Smooth muscle cell (in vitro differentiated cells): ENCODE measurements at regions not wholly inside any gene's neighbourhood (a gene's known extent, or its start where the extent isn't known, plus 50 kb on each side); places are given as distances from the start of the nearest gene placed in this dataset.

ENCODE experiments used
- DNase-seq: peaks from one replicate; lab custom pipeline; 2025; ENCODE audit not compliant: unreplicated experiment; lab: John Stamatoyannopoulos, UW
- H2AFZ ChIP-seq: fragments of 200-600 bp; sonication (generic); 2 replicates; pipeline ENCODE4 v1.6.0; 2016; ENCODE audit warnings: antibody characterized with exemption, low read depth, mild to moderate bottlenecking
- H3F3A ChIP-seq: fragments of 200-600 bp; sonication (generic); 2 replicates; pipeline ENCODE4 v1.6.0; 2017; ENCODE audit warnings: antibody characterized with exemption, low read depth
- H3K27ac ChIP-seq: fragments of 200-600 bp; sonication (generic); 2 replicates; pipeline ENCODE4 v1.5.1; 2016; ENCODE audit warnings: low read depth, mild to moderate bottlenecking
- H3K27me3 ChIP-seq: fragments of 200-600 bp; sonication (generic); 2 replicates; pipeline ENCODE4 v1.6.1; 2016; ENCODE audit warnings: low read depth, mild to moderate bottlenecking
- H3K36me3 ChIP-seq: fragments of 200-600 bp; sonication (generic); 2 replicates; pipeline ENCODE4 v1.5.1; 2016; ENCODE audit warnings: low read depth
- H3K4me1 ChIP-seq: fragments of 200-600 bp; sonication (generic); 2 replicates; pipeline ENCODE4 v1.5.1; 2016; ENCODE audit warnings: low read depth
- H3K4me2 ChIP-seq: fragments of 200-600 bp; sonication (generic); 2 replicates; pipeline ENCODE4 v1.6.0; 2016; ENCODE audit warnings: mild to moderate bottlenecking
- H3K4me3 ChIP-seq: fragments of 200-600 bp; sonication (generic); 2 replicates; pipeline ENCODE4 v1.5.1; 2016; ENCODE audit warnings: mild to moderate bottlenecking
- H3K79me2 ChIP-seq: fragments of 200-600 bp; sonication (generic); 2 replicates; pipeline ENCODE4 v1.6.0; 2016; ENCODE audit warnings: low read depth, mild to moderate bottlenecking
- H3K9ac ChIP-seq: fragments of 200-600 bp; sonication (generic); 2 replicates; pipeline ENCODE4 v1.6.0; 2016; ENCODE audit warnings: low read depth
- H3K9me3 ChIP-seq: fragments of 200-600 bp; sonication (generic); replicated peaks from 2 replicates; pipeline ENCODE4 v1.5.1; 2016; ENCODE audit warnings: low read depth
- H4K20me1 ChIP-seq: fragments of 200-600 bp; sonication (generic); 2 replicates; pipeline ENCODE4 v1.6.0; 2016; ENCODE audit warnings: low read depth
- WGBS: methylation state at CpG from one replicate; pipeline ENCODE4 v1.1.7; 2016; ENCODE audit warnings: low lambda C conversion rate; 5-methylcytosine and 5-hydroxymethylcytosine counted together
- TF ChIP-seq, protein P1 (sequence below): fragments of 200-600 bp; sonication (generic); IDR thresholded peaks from 2 replicates; pipeline ENCODE4 v1.5.1; 2017; ENCODE audit warnings: borderline replicate concordance, mild to moderate bottlenecking, antibody characterized with exemption; ENCODE audit not compliant: insufficient read depth, poor library complexity, severe bottlenecking

DNA sequence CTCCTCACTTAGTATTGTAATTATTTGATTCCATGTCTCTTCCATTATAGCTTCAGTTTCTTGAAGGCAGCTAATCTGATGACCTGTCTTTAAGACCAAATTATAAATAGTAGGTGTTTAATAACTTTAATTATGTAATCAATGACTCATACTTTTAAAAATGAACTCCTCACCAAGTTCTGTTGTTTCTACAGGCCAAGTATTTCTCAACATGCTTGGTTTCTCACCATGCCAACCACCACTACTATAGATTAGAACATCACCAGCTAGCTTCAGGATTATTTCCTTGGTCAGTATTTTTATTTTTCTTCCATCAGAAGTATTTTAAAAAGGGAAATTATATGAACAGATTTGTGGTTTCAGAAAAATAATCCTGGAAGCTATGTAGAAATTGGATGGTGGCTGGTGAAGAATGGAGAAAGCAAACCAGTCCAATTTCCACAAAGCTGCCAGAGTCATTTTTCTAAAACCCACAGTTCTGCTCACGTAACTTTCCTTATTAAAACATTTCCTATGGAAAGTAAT, 237.7 kb upstream of the DACH1 start:
- DNase-seq: no peak
- Histone ChIP-seq H3K4me2 (no peak overlapping the region), H3K36me3 (no peaks in the 10 kb centered on the region), H2AFZ (no peak overlapping the region), H3K4me1 (no peaks in the 10 kb centered on the region), H4K20me1 (no peaks in the 10 kb centered on the region), H3K27me3 (no peaks in the 10 kb centered on the region), H3K79me2 (no peaks in the 10 kb centered on the region), H3F3A (no peaks in the 10 kb centered on the region), H3K9ac (no peak overlapping the region), H3K9me3 (no peaks in the 10 kb centered on the region), H3K27ac (no peak overlapping the region), H3K4me3 (no peak overlapping the region)
- TF ChIP-seq, protein P1, sequence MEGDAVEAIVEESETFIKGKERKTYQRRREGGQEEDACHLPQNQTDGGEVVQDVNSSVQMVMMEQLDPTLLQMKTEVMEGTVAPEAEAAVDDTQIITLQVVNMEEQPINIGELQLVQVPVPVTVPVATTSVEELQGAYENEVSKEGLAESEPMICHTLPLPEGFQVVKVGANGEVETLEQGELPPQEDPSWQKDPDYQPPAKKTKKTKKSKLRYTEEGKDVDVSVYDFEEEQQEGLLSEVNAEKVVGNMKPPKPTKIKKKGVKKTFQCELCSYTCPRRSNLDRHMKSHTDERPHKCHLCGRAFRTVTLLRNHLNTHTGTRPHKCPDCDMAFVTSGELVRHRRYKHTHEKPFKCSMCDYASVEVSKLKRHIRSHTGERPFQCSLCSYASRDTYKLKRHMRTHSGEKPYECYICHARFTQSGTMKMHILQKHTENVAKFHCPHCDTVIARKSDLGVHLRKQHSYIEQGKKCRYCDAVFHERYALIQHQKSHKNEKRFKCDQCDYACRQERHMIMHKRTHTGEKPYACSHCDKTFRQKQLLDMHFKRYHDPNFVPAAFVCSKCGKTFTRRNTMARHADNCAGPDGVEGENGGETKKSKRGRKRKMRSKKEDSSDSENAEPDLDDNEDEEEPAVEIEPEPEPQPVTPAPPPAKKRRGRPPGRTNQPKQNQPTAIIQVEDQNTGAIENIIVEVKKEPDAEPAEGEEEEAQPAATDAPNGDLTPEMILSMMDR: no peak
- 87% methylated on average over 1 of the region's 1 CpG for WGBS

DNA sequence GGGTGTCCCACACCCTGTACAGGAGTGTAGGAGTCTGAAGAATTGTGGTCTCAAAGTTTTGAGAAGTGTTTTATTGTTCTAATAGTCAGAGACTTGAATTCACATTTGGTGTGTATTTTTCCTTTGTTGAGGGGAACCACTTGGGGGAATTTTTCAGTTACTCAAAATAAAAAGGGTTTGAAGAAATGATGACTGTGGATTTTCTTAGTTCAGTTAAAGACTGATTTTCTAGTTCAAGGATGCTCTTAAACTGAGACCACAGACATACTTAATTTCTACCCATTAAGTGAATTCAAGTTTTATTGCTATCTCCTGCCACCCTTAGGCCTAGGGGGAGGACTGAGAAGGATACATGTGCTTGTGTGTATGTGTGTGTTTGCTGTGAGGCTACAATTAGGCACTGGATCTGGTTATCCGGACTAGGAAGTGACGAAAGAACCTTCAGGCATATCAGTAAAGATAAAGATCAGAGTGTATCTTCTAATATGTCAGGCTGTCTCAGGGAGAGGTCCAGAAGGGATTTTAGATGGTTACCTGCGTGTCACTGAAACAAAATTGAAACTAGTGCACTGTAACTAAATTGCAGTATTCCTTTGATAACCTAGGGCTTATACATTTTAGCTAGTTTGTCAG, 234.9 kb upstream of the DACH1 start:
- Histone ChIP-seq H3K4me2 (no peak overlapping the region), H3K79me2 (no peaks in the 10 kb centered on the region), H4K20me1 (no peaks in the 10 kb centered on the region), H2AFZ (no peak overlapping the region), H3K27ac (no peak overlapping the region), H3F3A (no peaks in the 10 kb centered on the region), H3K4me3 (no peak overlapping the region), H3K9me3 (no peaks in the 10 kb centered on the region), H3K4me1 (no peaks in the 10 kb centered on the region), H3K36me3 (no peaks in the 10 kb centered on the region), H3K9ac (no peak overlapping the region), H3K27me3 (no peaks in the 10 kb centered on the region)
- TF ChIP-seq, protein P1: no peak
- WGBS: 63% methylated on average over 3 of the region's 3 CpGs
- DNase-seq: no peak

DNA sequence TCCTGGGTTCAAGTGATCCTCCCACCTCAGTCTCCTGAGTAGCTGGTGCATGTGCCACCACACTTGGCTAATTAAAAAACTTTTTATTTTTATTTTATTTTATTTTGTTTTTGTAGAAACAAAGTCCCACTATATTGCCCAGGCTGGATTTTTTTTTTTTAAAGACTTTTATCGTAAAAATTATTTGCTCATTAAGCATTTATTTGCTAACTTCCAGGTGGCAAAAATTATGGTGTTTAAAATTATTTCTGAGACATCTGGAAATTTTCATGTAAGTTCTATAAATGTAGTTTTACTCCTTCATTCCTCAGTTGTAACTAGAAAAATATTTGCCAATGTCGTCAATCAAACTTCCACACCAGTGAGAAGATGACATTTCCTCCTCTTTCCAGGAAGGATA, 233.3 kb upstream of the DACH1 start:
- H3K79me2 ChIP-seq: no peaks in the 10 kb centered on the region
- H3K4me1 ChIP-seq: no peaks in the 10 kb centered on the region
- DNase-seq: no peak
- no peaks in the 10 kb centered on the region for H4K20me1 ChIP-seq
- H3F3A ChIP-seq: no peaks in the 10 kb centered on the region
- H3K27me3 ChIP-seq: no peaks in the 10 kb centered on the region
- no peaks in the 10 kb centered on the region for H3K9me3 ChIP-seq
- H3K27ac ChIP-seq: no peak overlapping the region
- H3K36me3 ChIP-seq: no peaks in the 10 kb centered on the region
- WGBS: 50% methylated on average over 2 of the region's 2 CpGs
- H2AFZ ChIP-seq: no peak overlapping the region
- H3K4me3 ChIP-seq: no peak overlapping the region
- no peak overlapping the region for H3K9ac ChIP-seq
- no peak overlapping the region for H3K4me2 ChIP-seq
- TF ChIP-seq, protein P1: no peak

DNA sequence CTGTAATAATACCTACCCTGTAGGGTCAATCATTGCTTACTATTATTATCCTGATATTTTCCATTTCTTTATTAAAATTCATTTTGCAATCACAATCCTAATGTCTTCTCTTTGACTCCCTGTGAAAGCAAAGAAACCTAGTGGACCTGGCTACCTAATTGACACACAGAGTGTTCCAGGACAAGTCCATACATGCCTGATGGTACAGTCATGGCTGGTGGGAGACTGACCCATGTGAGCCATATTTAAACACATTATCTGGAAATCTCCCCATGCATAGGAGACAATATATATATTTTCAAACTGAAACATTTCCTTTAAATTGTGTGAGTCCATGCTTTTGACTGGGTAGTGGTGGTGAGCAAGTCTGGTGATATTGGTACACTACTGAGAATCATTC, 230.6 kb upstream of the DACH1 start:
- Histone ChIP-seq H3K4me1 (no peaks in the 10 kb centered on the region), H4K20me1 (no peaks in the 10 kb centered on the region), H3K36me3 (no peaks in the 10 kb centered on the region), H3K27me3 (no peaks in the 10 kb centered on the region), H3K9me3 (no peaks in the 10 kb centered on the region), H3F3A (no peaks in the 10 kb centered on the region), H3K4me3 (no peak overlapping the region), H3K9ac (no peak overlapping the region), H3K4me2 (no peak overlapping the region), H3K79me2 (no peaks in the 10 kb centered on the region), H3K27ac (no peak overlapping the region), H2AFZ (peak overlapping the region; percentile 23)
- no peak for DNase-seq
- TF ChIP-seq, protein P1: no peak
